WTC11 (cell line): ENCODE measurements at regions not wholly inside any gene's neighbourhood (a gene's known extent, or its start where the extent isn't known, plus 50 kb on each side); places are given as distances from the start of the nearest gene placed in this dataset.

Experiments used
- CTCF ChIP-seq: fragments of 200-600 bp; IDR thresholded peaks from 2 replicates; pipeline ENCODE4 v1.8.0; 2022; ENCODE audit warnings: antibody characterized with exemption
- ESRRA ChIP-seq: sonication (generic); formaldehyde crosslinking; IDR thresholded peaks from 2 replicates; pipeline ENCODE4 v1.8.1; 2022; ENCODE audit warnings: mild to moderate bottlenecking, missing genetic modification reagents, borderline replicate concordance
- NR3C1 ChIP-seq: sonication (generic); formaldehyde crosslinking; conservative IDR thresholded peaks from 2 replicates; pipeline ENCODE4 v1.8.1; 2023; ENCODE audit warnings: low read depth, mild to moderate bottlenecking, missing genetic modification reagents
- ZBTB21 ChIP-seq: sonication (generic); formaldehyde crosslinking; IDR thresholded peaks from 2 replicates; pipeline ENCODE4 v1.8.1; 2023; ENCODE audit warnings: mild to moderate bottlenecking, missing genetic modification reagents, borderline replicate concordance
- ZNF219 ChIP-seq: sonication (generic); formaldehyde crosslinking; IDR thresholded peaks from 2 replicates; pipeline ENCODE4 v1.8.0; 2023; ENCODE audit warnings: missing genetic modification reagents, mild to moderate bottlenecking, borderline replicate concordance
- ZNF232 ChIP-seq: sonication (generic); formaldehyde crosslinking; IDR thresholded peaks from 2 replicates; pipeline ENCODE4 v1.8.0; 2022; ENCODE audit warnings: mild to moderate bottlenecking, missing genetic modification reagents
- TF ChIP-seq, protein P1 (sequence below): sonication (generic); formaldehyde crosslinking; IDR thresholded peaks from 2 replicates; pipeline ENCODE4 v1.8.1; 2022; ENCODE audit warnings: mild to moderate bottlenecking, missing genetic modification reagents, moderate library complexity, borderline replicate concordance

GRCh38 chr1:42035205-42035829 lies 116.6 kb upstream of the HIVEP3 start:
- TF ChIP-seq ZNF232: no peak
- TF ChIP-seq ESRRA: no peak
- TF ChIP-seq CTCF: no peak
- TF ChIP-seq, protein P1, sequence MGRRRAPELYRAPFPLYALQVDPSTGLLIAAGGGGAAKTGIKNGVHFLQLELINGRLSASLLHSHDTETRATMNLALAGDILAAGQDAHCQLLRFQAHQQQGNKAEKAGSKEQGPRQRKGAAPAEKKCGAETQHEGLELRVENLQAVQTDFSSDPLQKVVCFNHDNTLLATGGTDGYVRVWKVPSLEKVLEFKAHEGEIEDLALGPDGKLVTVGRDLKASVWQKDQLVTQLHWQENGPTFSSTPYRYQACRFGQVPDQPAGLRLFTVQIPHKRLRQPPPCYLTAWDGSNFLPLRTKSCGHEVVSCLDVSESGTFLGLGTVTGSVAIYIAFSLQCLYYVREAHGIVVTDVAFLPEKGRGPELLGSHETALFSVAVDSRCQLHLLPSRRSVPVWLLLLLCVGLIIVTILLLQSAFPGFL (CRISPR knock-in tag): no peak
- no peak for TF ChIP-seq NR3C1
- TF ChIP-seq ZBTB21 (CRISPR knock-in tag): no peak
- TF ChIP-seq ZNF219 (CRISPR knock-in tag): no peak
